ENCODE measurements at regions not wholly inside any gene's neighbourhood (a gene's known extent, or its start where the extent isn't known, plus 50 kb on each side); places are given as distances from the start of the nearest gene placed in this dataset.

GRCh38 chr10:44859546-44860285 lies 51.4 kb upstream of the TMEM72 start:
- DNase-seq: no peak

GRCh38 chr10:44860811-44861736 lies 50.1 kb upstream of the TMEM72 start:
- DNase-seq: no peak
